ENCODE measurements at regions not wholly inside any gene's neighbourhood (a gene's known extent, or its start where the extent isn't known, plus 50 kb on each side); places are given as distances from the start of the nearest gene placed in this dataset.

- TF ChIP-seq YY1 (IDR thresholded peaks at IDR 0.05; ENCODE audit: borderline replicate concordance in 1 of 3, control insufficient read depth in 1 of 3, extremely low read depth in 1 of 3, insufficient read depth in 3 of 3, insufficient read length in 1 of 3, insufficient replicate concordance in 2 of 3, low read depth in 1 of 3, low read length in 2 of 3) (peak in 2 of 3 experiments; percentile 47 to 49), CTBP1 (IDR thresholded peaks at IDR 0.05; ENCODE audit: borderline replicate concordance) (peak; percentile 85), ETS1 (conservative IDR thresholded peaks at IDR 0.05; ENCODE audit: control insufficient read depth, low read depth, low read length) (peak; percentile 64; the same call in 1 of the 2 replicates), ZNF77 (CRISPR knock-in tag; IDR thresholded peaks at IDR 0.05) (no peak), ZNF197 (CRISPR knock-in tag; IDR thresholded peaks at IDR 0.05; ENCODE audit: low read depth) (no peak), SRF (CRISPR knock-in tag; IDR thresholded peaks at IDR 0.05) (no peak; a peak in 2 of 4 replicates), DPF2 (IDR thresholded peaks at IDR 0.05) (peak; percentile 98), ZNF212 (CRISPR knock-in tag; IDR thresholded peaks at IDR 0.05) (no peak)
- TF ChIP-seq, protein P1, sequence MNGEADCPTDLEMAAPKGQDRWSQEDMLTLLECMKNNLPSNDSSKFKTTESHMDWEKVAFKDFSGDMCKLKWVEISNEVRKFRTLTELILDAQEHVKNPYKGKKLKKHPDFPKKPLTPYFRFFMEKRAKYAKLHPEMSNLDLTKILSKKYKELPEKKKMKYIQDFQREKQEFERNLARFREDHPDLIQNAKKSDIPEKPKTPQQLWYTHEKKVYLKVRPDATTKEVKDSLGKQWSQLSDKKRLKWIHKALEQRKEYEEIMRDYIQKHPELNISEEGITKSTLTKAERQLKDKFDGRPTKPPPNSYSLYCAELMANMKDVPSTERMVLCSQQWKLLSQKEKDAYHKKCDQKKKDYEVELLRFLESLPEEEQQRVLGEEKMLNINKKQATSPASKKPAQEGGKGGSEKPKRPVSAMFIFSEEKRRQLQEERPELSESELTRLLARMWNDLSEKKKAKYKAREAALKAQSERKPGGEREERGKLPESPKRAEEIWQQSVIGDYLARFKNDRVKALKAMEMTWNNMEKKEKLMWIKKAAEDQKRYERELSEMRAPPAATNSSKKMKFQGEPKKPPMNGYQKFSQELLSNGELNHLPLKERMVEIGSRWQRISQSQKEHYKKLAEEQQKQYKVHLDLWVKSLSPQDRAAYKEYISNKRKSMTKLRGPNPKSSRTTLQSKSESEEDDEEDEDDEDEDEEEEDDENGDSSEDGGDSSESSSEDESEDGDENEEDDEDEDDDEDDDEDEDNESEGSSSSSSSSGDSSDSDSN (IDR thresholded peaks at IDR 0.05; ENCODE audit: borderline replicate concordance in 1 of 2, low read depth in 2 of 2, low read length in 2 of 2) = peak; percentile 47 to 90; a peak in 3 of 4 replicates
These were observed 535.6 kb downstream of the INSC start (continued) for GRCh38 chr11:15650105-15650938.
